ENCODE measurements at regions not wholly inside any gene's neighbourhood (a gene's known extent, or its start where the extent isn't known, plus 50 kb on each side); places are given as distances from the start of the nearest gene placed in this dataset.

- DNase-seq (ENCODE audit: low spot score): no peak
Observed at GRCh38 chr20:60888771-60889170, 363.3 kb upstream of the CDH4 start.

DNA sequence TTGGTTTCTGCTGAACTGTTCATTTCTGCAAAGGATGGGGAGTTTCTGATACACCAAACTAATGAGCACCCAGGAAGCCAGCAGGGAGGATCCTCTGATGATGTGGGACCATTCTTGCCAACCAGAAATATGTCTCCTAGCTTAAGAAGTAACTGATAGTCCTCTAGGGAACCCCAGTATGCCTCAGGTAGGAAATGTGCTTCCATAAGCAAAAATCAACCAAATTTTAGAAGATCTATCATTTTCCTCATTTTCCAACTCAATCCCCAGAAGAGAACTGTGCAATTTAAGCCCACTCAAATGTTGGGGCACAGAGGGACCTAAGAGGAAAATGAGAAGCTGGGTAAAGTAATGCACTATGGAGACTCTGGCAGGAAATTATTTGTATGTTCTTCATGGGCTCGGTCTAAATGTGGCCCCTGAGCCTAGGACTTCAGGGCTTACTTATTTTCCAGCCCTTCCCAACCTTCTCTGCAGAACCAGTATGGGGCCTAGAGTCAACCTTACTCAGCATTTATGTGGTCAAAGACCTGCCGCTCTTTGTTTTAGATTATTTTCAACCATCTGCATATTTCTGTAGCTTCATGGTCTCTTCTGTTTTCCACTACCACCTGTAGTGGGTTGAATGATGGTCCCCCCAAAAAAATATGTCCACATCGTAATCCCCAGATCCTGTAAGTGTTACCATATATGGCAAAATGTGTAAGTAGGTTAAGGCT is 359.8 kb upstream of the CDH4 start:
- DNase-seq (ENCODE audit: low spot score): no peak

DNA sequence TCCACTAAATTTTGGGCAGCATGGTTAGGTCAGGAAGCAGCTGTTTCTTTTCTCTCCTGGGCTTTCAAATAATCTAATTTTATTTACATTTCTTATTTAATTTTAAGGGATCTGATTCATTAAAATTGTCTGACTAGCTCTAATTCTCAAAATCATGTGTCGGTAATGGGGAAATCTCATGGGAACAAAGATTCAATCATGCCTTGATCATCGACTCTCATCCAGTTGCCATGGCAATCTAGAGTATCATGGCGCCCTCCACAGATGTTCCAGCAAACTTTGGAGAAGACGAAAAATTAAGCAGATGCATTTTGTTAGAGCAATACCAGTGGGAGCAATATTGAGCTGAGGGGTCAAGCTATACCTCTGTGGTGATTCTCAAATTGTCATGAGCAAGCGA is 358.0 kb upstream of the CDH4 start:
- no peak for DNase-seq (ENCODE audit: low spot score)

DNA sequence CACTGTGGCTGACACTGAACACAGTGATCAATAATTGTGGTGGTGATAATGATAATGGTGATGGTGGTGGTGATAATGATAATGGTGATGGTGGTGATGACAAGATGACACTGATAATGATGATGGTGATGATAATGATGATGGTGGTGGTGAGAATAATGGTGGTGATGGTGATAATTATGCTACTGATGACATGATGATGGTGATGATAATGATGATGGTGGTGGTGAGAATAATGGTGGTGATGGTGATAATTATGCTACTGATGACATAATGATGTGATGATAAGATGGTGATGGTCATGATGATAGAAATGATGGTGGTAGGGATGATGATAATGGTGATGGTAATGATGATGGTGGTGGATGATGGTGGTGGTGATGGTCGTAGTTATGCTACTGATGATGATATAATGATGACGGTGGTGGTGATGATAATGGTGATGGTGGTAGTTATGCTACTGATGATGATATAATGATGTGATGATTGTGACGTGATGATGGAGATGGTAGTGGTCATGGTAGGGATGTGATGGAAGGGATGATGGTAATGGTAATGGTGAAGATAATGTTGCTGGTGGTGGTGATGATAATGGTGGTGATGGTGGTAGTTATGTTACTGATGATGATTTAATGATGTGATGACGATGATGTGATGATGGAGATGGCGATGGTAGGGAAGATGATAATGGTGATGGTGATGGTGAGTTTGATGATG is 356.5 kb upstream of the CDH4 start:
- no peak for DNase-seq (ENCODE audit: low spot score)

- no peak for DNase-seq (ENCODE audit: low spot score)
Observed at GRCh38 chr20:60897976-60898375, 354.1 kb upstream of the CDH4 start.

DNA sequence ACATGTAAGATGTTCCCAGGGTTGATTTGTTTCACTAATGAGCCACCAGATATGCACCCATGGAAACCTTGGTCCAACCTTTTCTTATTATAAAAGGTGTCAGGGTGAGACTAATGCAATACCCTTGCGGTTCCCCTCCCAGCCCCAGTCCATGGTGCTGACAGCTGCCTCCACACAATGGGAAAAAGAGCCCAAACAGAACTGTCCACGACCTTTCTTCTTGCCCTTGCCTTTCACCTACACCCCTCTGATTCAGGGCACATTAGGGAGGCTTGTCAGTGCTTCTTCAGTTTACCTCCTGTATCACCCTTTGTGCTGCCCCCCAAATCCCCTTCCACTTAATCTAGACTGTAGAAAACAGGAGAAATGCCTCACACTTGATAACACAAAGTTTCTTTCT is 352.7 kb upstream of the CDH4 start:
- DNase-seq (ENCODE audit: low spot score): no peak

DNA sequence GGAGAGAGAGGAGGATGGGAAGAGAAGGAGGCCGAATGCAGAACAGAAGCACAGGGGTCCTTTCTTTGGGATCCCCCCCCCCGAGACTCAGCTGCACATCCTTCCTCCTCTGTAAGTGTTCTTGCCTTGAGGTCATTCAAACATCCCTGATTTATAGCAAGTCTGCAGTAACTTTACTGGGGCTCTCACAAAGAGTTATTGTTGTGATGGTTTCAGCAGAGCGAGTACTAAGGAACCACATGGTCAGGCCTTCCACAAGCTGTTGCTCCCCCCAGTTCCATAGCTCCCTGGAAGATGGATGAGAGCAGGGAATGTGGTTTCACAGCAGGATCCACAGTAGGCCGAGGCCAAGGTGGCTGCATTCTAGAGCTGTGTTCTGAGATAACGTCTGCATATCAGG is 351.4 kb upstream of the CDH4 start:
- no peak for DNase-seq (ENCODE audit: low spot score)

DNA sequence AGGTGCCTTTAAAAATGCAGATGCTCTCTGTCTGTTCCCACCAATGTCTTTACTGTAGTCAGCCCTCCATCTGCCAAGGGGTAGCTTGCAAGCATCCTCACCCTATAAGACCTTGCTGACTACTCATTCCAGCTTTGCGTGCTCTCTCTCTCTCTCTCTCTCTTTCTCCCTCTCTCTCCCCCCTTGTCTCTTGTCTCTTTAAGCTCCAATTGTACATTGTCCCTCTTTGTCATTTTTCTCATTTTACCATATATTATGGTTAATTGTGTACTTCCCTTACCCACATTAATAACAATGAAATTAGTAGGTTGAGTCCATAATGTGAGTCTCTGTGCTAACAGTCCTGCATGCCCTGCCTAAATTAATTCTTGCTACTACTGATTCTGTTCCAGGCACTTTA is 350.2 kb upstream of the CDH4 start:
- no peak for DNase-seq (ENCODE audit: low spot score)

GRCh38 chr20:60903325-60903971 is 348.6 kb upstream of the CDH4 start:
- DNase-seq (ENCODE audit: low spot score): no peak

- DNase-seq (ENCODE audit: low spot score): no peak
Observed at GRCh38 chr20:60904730-60905129, 347.3 kb upstream of the CDH4 start.

- DNase-seq (ENCODE audit: low spot score): no peak
Observed at GRCh38 chr20:60905919-60906318, 346.1 kb upstream of the CDH4 start.

- no peak for DNase-seq (ENCODE audit: low spot score)
Observed at GRCh38 chr20:60906555-60906954, 345.5 kb upstream of the CDH4 start.

DNA sequence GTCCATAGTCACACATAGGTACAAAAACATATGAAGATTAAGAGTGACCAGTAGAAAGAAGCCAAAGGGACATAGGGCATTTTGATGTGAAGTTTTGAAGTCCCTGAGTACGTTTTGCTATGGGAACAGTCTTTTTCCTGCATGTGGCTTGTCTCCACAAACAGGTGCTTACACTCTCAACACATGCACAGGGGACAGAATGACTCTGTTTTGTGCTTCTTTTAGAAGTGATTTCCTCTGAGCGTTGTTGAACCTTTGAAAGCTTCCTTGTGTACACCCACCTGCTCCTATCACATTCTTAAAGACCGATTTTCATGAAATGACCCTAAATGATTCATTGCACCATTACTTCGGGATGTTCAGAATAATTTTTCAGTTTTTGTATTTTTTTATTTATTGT is 338.8 kb upstream of the CDH4 start:
- DNase-seq (ENCODE audit: low spot score): no peak

DNA sequence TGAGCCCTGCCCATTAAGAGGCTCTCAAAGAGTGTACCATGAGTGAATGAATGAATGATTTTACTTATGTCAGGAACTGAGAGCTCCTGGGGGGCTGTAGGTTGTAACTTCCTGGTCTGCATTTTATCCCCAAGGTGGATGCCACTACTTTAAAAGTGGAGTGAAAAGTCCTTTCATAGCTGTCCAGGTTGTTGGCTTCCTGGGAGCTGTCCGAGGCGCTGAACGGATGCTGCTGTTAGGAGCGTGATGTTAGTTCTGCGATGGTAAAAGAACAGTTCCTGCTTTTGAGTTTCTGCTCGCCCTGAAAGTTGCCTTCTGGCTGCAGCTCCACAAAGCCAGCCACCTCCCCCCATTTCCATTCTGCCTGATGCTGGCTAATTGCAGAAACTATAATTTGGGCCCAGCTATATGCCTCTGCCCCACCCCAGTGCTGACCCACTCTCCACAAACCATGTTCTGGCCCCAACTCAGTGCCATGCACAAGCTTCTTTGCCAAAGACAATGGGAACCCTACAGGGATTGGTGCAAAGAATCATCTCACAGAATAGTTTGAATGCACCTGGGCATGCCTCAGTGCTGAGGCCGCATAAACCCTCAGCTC is 330.9 kb upstream of the CDH4 start:
- DNase-seq (ENCODE audit: low spot score): no peak

GRCh38 chr20:60926831-60927230 is 325.2 kb upstream of the CDH4 start:
- DNase-seq (ENCODE audit: low spot score): no peak

- no peak for DNase-seq (ENCODE audit: low spot score)
Observed at GRCh38 chr20:60928341-60928740, 323.7 kb upstream of the CDH4 start.

DNA sequence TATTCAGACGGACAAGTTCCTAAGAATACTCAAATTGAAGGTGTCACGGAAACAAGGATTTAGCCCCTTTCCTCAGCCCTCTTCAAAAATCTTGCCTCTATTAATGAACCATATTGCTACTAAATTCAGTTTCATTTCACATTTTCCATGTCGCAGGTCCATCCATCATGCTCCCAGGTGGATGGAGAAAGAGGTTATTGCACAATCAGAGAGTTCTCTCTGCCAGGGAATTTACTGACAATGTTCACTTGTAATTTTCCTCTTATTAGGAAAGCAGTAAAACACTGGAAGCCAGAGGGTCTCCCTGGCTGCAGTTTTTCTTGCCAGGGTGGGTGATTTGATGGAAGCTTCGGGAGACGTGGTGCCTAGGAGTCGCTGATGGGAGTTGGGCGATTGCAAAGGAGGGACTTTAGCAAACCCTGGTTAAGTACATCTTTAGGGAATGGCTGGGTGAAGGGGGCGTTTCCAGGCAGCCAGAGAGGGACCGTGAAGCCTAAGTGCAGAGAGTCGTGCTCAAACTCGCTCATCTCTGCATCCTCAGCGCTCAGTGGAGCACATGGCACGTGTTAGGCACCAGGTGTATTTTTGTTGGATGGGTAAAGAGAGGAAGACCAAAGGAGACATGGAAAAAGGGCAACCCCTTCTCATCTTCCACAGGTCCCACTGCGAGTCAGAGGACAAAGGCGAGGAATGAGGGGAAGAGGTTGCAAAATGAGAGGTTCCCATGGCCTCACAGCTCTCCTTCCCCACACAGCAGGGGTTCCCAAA is 321.9 kb upstream of the CDH4 start:
- DNase-seq (ENCODE audit: low spot score): no peak

GRCh38 chr20:60931696-60932095 is 320.4 kb upstream of the CDH4 start:
- DNase-seq (ENCODE audit: low spot score): no peak

DNA sequence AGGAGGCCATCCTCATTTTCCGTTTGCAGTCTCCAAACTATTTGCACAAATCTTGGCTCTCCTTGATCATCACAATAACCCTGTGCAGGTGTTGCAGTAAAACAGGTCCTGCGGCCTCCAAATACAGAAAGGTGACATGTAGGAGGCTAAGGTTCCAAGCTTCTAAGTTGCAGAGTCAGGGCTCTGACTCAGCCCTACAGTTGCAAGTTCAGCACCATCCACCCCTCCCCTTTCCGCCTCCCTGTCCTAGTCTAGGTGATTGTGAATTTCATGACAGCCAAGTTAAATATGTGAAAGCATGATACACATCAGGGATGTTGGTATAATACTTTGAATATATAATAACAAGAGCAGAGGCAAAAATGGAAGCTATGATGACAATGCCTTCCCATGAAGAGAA is 317.3 kb upstream of the CDH4 start:
- DNase-seq (ENCODE audit: low spot score): no peak

DNA sequence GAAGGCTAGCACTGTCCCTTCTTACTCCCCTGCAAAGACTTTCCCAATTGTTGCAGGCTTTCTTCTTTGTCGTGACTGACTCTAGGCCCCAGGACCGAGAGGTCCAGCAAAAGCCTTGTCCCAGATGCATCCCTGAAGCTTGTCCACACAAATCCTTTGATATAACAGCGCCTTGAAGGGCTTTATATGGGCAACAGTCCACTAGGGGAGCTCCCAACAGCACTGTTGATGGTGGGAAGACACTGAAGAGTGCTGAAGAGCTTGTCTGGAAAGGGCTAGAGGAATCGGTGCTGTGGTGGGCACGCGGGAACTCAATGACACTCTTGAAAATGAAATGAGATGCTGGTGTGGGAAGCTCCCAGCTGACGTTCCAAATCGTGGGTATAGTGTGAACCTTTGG is 316.1 kb upstream of the CDH4 start:
- DNase-seq (ENCODE audit: low spot score): no peak

GRCh38 chr20:60937585-60937984 is 314.5 kb upstream of the CDH4 start:
- DNase-seq (ENCODE audit: low spot score): no peak

- no peak for DNase-seq (ENCODE audit: low spot score)
Observed at GRCh38 chr20:60941379-60941778, 310.7 kb upstream of the CDH4 start.

Data from SK-N-DZ (cell line).